Right cardiac atrium (tissue), 5 donors: ENCODE measurements at regions not wholly inside any gene's neighbourhood (a gene's known extent, or its start where the extent isn't known, plus 50 kb on each side); places are given as distances from the start of the nearest gene placed in this dataset.
"Not testable (repeated sequence)": the region's sequence is repeated elsewhere in the genome, so short reads cannot be mapped to it uniquely, and the experiment has no call there.

Experiments
- ATAC-seq, 2 donors: fragments of 200-7000 bp; cut with Tn5 transposase; one replicate each; pipeline versions ENCODE4 v1.8.0 to v1.9.1; 2020; ENCODE audit warnings: moderate library complexity in 2 of 2, mild to moderate bottlenecking in 1 of 2
- DNase-seq, 3 donors: peaks; one replicate each; pipeline ENCODE4 v3.0.0-alpha.2; 2020
- H3K27ac ChIP-seq: one replicate; pipeline ENCODE4 v1.5.1; 2013; ENCODE audit warnings: mild to moderate bottlenecking, low read length, control low read depth, moderate library complexity
- H3K27me3 ChIP-seq: one replicate; pipeline ENCODE4 v1.6.1; 2013; ENCODE audit not compliant: control insufficient read depth, insufficient read depth
- H3K4me1 ChIP-seq: one replicate; pipeline ENCODE4 v1.6.1; 2013; ENCODE audit warnings: low read length; ENCODE audit not compliant: control insufficient read depth, insufficient read depth
- H3K4me3 ChIP-seq: one replicate; pipeline ENCODE4 v1.5.1; 2013; ENCODE audit warnings: low read length, control low read depth
- H3K9me3 ChIP-seq: one replicate; pipeline ENCODE4 v1.6.1; 2013; ENCODE audit warnings: low read length; ENCODE audit not compliant: control insufficient read depth
- WGBS: extraction: QIAGEN DNeasy Blood & Tissue Kit; methylation state at CpG from one replicate; pipeline ENCODE4 v1.1.7; 2013; 5-methylcytosine and 5-hydroxymethylcytosine counted together
- intact Hi-C, 4 donors: fragments of 100-400 bp; cut with DNase I; formaldehyde crosslinking; loops; one replicate each; pipeline versions ENCODE4 v1.11.0 to v1.14.0; 2022 to 2023
- donor health status: healthy with polysubstance abuse.
- donor health status: DM: no; HTN: yes; CAD: no.
- donor health status: DM: no; HTN: no; CAD: no.
- donor health status: DM: no; HTN: yes; CAD: no; lungs with severe emphysema.
- donor health status: DM: yes; HTN: yes; CAD: no.

GRCh38 chr22:48622891-48623545 is 1204.7 kb downstream of the BRD1 start:
- Histone ChIP-seq H3K27ac (no peak overlapping the region), H3K27me3 (no peaks in the 10 kb centered on the region), H3K4me1 (no peaks in the 10 kb centered on the region), H3K4me3 (no peak overlapping the region), H3K9me3 (no peaks in the 10 kb centered on the region)
- intact Hi-C loops, result no loop called here
- DNase-seq, result peak in 1 of 3 donors; percentile 11
- 92% methylated on average over 55 of the region's 55 CpGs for WGBS
- no peak for ATAC-seq

- no peaks in the 10 kb centered on the region for H3K9me3 ChIP-seq
- no peak for ATAC-seq
- H3K27me3 ChIP-seq, result no peaks in the 10 kb centered on the region
- H3K4me1 ChIP-seq, result no peaks in the 10 kb centered on the region
- no peak for DNase-seq
- intact Hi-C loops, result no loop called here
- no peak overlapping the region for H3K4me3 ChIP-seq
- H3K27ac ChIP-seq, result no peak overlapping the region
Observed at GRCh38 chr22:48621085-48621484, 1206.6 kb downstream of the BRD1 start.

GRCh38 chr22:48620460-48620859 is 1207.2 kb downstream of the BRD1 start:
- DNase-seq, result peak in 1 of 3 donors; percentile 2
- H3K27ac ChIP-seq, H3K4me3 ChIP-seq, intact Hi-C loops, H3K4me1 ChIP-seq, H3K27me3 ChIP-seq, ATAC-seq, H3K9me3 ChIP-seq: not testable (repeated sequence)
- 72% methylated on average over 2 of the region's 2 CpGs for WGBS

GRCh38 chr22:48619721-48620120 is 1208.0 kb downstream of the BRD1 start:
- ATAC-seq (no peak), DNase-seq (peak in 1 of 3 donors; percentile 13)
- Histone ChIP-seq H3K27me3 (no peaks in the 10 kb centered on the region), H3K9me3 (no peaks in the 10 kb centered on the region), H3K27ac (no peak overlapping the region), H3K4me3 (no peak overlapping the region), H3K4me1 (no peaks in the 10 kb centered on the region)
- intact Hi-C loops, result no loop called here
- 74% methylated on average over 20 of the region's 20 CpGs for WGBS

GRCh38 chr22:48618326-48618725 is 1209.3 kb downstream of the BRD1 start:
- ATAC-seq (no peak), DNase-seq (peak in 1 of 3 donors; percentile 17)
- H3K27me3 ChIP-seq, result no peaks in the 10 kb centered on the region
- intact Hi-C loops, result no loop called here
- no peaks in the 10 kb centered on the region for H3K9me3 ChIP-seq
- 77% methylated on average over 18 of the region's 18 CpGs for WGBS
- H3K27ac ChIP-seq, result no peak overlapping the region
- H3K4me3 ChIP-seq, result no peak overlapping the region
- no peaks in the 10 kb centered on the region for H3K4me1 ChIP-seq

DNA sequence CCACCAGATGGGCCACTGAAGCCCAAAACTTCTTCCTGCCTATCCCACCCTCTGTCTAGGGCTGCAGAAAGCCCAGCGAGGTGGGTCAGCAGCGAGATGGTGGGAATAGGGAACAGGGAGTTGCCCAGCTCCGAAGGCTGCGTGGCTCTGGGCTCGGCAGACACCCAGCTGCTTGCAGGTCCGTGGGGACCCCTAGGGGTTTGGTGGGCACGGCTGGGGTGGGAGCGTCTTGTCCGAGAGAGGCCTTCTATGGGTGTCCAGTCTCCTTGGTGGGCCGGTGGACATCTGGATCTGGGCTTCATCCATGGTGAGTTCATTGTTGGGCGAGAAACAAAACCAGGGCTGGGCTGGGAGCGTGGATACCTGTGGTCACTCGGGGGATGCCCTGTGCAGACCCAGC is 1211.0 kb downstream of the BRD1 start:
- Histone ChIP-seq H3K27ac (no peak overlapping the region), H3K9me3 (no peaks in the 10 kb centered on the region), H3K27me3 (no peaks in the 10 kb centered on the region), H3K4me1 (no peaks in the 10 kb centered on the region), H3K4me3 (no peak overlapping the region)
- ATAC-seq (no peak), DNase-seq (peak in 1 of 3 donors; percentile 38)
- 90% methylated on average over 13 of the region's 13 CpGs for WGBS
- intact Hi-C loops, result no loop called here

- ATAC-seq (no peak), DNase-seq (peak in 1 of 3 donors; percentile 25)
- 80% methylated on average over 22 of the region's 22 CpGs for WGBS
- intact Hi-C loops, result no loop called here
- H3K9me3 ChIP-seq, result no peaks in the 10 kb centered on the region
- H3K4me3 ChIP-seq, result no peak overlapping the region
- no peaks in the 10 kb centered on the region for H3K27me3 ChIP-seq
- H3K4me1 ChIP-seq, result no peaks in the 10 kb centered on the region
- H3K27ac ChIP-seq, result no peak overlapping the region
Observed at GRCh38 chr22:48615171-48616008, 1212.3 kb downstream of the BRD1 start.

- H3K27me3 ChIP-seq, result no peaks in the 10 kb centered on the region
- no peaks in the 10 kb centered on the region for H3K9me3 ChIP-seq
- DNase-seq (peak in 1 of 3 donors; percentile 26), ATAC-seq (no peak)
- no peak overlapping the region for H3K27ac ChIP-seq
- 66% methylated on average over 32 of the region's 32 CpGs for whole genome bisulfite sequencing
- no peak overlapping the region for H3K4me3 ChIP-seq
- intact Hi-C loops, result no loop called here
- no peaks in the 10 kb centered on the region for H3K4me1 ChIP-seq
Observed at GRCh38 chr22:48613566-48614200, 1214.0 kb downstream of the BRD1 start.

GRCh38 chr22:48612077-48612995 is 1215.3 kb downstream of the BRD1 start:
- Histone ChIP-seq H3K27me3 (no peaks in the 10 kb centered on the region), H3K27ac (no peak overlapping the region), H3K9me3 (no peaks in the 10 kb centered on the region), H3K4me3 (no peak overlapping the region), H3K4me1 (no peaks in the 10 kb centered on the region)
- intact Hi-C loops, result no loop called here
- ATAC-seq, result no peak
- 84% methylated on average over 33 of the region's 33 CpGs for WGBS
- DNase-seq, result peak in 1 of 3 donors; percentile 17

GRCh38 chr22:48609279-48609865 is 1218.3 kb downstream of the BRD1 start:
- Histone ChIP-seq H3K9me3 (no peaks in the 10 kb centered on the region), H3K27me3 (no peaks in the 10 kb centered on the region), H3K4me3 (no peak overlapping the region), H3K27ac (no peak overlapping the region), H3K4me1 (no peaks in the 10 kb centered on the region)
- ATAC-seq (no peak), DNase-seq (peak in 2 of 3 donors; percentile 9 to 32)
- intact Hi-C loops, result no loop called here
- 93% methylated on average over 22 of the region's 22 CpGs for WGBS
